GM12878 (cell line): ENCODE measurements at regions not wholly inside any gene's neighbourhood (a gene's known extent, or its start where the extent isn't known, plus 50 kb on each side); places are given as distances from the start of the nearest gene placed in this dataset.

Experiments
- ATAC-seq: fragments of 200-7000 bp; cut with Tn5 transposase; 3 replicates; pipeline ENCODE4 v1.9.1; 2020; ENCODE audit warnings: mild to moderate bottlenecking, moderate library complexity
- BruUV-seq: library from RNA; stranded (reverse); fragments of 400-500 nt; replicated peaks from 2 replicates; lab custom pipeline; 2021; lab: Mats Ljungman, UMichigan
- CTCF ChIA-PET: fragments of 300-600 bp; sonication (Branson Sonifier 250); formaldehyde crosslinking; extraction: SDS; loops from one replicate; lab custom pipeline; 2021; ENCODE audit warnings: inconsistent platforms; lab: Yijun Ruan, JAX
- POLR2A ChIA-PET: fragments of 350-600 bp; formaldehyde crosslinking; extraction: SDS; loops from one replicate; lab custom pipeline; 2021; ENCODE audit warnings: inconsistent platforms; lab: Charles Lee
- RAD21 ChIA-PET: fragments of 300-600 bp; sonication (Branson Sonifier 250); formaldehyde crosslinking; loops from one replicate; lab custom pipeline; 2023; ENCODE audit warnings: antibody characterized with exemption; ENCODE audit not compliant: unreplicated experiment; lab: Charles Lee
- SMC1A ChIA-PET: fragments of 300-600 bp; sonication (Branson Sonifier 250); formaldehyde crosslinking; loops from one replicate; lab custom pipeline; 2023; ENCODE audit not compliant: unreplicated experiment, uncharacterized antibody; lab: Charles Lee
- DNase-seq: peaks from one replicate; pipeline ENCODE4 v3.0.0-alpha.2; 2011; ENCODE audit warnings: low read depth, low spot score
- FAIRE-seq: peaks from 3 replicates; lab custom pipeline; 2011; peaks lifted over from hg19 to GRCh38; lab: Jason Lieb, UNC
- H2AFZ ChIP-seq: 2 replicates; pipeline ENCODE4 v1.6.0; 2011; ENCODE audit warnings: low read depth, low read length, control low read depth; ENCODE audit not compliant: control insufficient read depth
- H3K27ac ChIP-seq: 2 replicates; pipeline ENCODE4 v1.5.1; 2011; ENCODE audit warnings: control low read depth; ENCODE audit not compliant: control insufficient read depth, insufficient read depth
- H3K27me3 ChIP-seq, 2 experiments: replicated peaks in 1 of 2; 2 replicates each; pipeline versions ENCODE4 v1.6.0 to v1.6.1; 2011; ENCODE audit warnings: low read length in 1 of 2; ENCODE audit not compliant: control insufficient read depth in 2 of 2, insufficient read depth in 2 of 2
- H3K36me3 ChIP-seq, 2 experiments: 2 replicates each; pipeline ENCODE4 v1.5.1; 2011; ENCODE audit warnings: low read length in 1 of 2; ENCODE audit not compliant: control insufficient read depth in 2 of 2, insufficient read depth in 2 of 2
- H3K4me1 ChIP-seq: 2 replicates; pipeline ENCODE4 v1.6.1; 2011; ENCODE audit warnings: mild to moderate bottlenecking, low read length, moderate library complexity, mixed read lengths; ENCODE audit not compliant: control insufficient read depth, insufficient read depth
- H3K4me2 ChIP-seq: 2 replicates; pipeline ENCODE4 v1.6.0; 2011; ENCODE audit warnings: control low read depth; ENCODE audit not compliant: control insufficient read depth, insufficient read depth
- H3K4me3 ChIP-seq: fragments of 200-600 bp; sonication (generic); 2 replicates; pipeline ENCODE4 v1.5.1; 2016
- H3K79me2 ChIP-seq: 2 replicates; pipeline ENCODE4 v1.6.0; 2011; ENCODE audit warnings: low read length; ENCODE audit not compliant: control insufficient read depth, insufficient read depth
- H3K9ac ChIP-seq: 2 replicates; pipeline ENCODE4 v1.8.0; 2011; ENCODE audit warnings: low read length, control low read depth, mixed read lengths; ENCODE audit not compliant: control insufficient read depth, insufficient read depth
- H3K9me3 ChIP-seq: replicated peaks from 3 replicates; pipeline ENCODE4 v1.5.1; 2011; ENCODE audit warnings: mild to moderate bottlenecking, low read length; ENCODE audit not compliant: control insufficient read depth, insufficient read depth
- H4K20me1 ChIP-seq: 2 replicates; pipeline ENCODE4 v1.6.0; 2011; ENCODE audit not compliant: control insufficient read depth, insufficient read depth
- FOXK2 ChIP-seq: fragments of 450-650 bp; IDR thresholded peaks from 2 replicates; pipeline ENCODE4 v1.6.1; 2017; ENCODE audit warnings: mild to moderate bottlenecking, moderate library complexity
- FOXM1 ChIP-seq: IDR thresholded peaks from 2 replicates; pipeline ENCODE4 v1.6.1; 2012; ENCODE audit warnings: low read depth, mild to moderate bottlenecking, inconsistent platforms, low read length, moderate library complexity
- IKZF2 ChIP-seq, 2 experiments: fragments of 450-650 bp; IDR thresholded peaks; 2 replicates each; pipeline ENCODE4 v1.6.1; 2017; ENCODE audit warnings: mild to moderate bottlenecking in 2 of 2, moderate library complexity in 2 of 2
- NFYB ChIP-seq: IDR thresholded peaks from 2 replicates; pipeline ENCODE4 v1.6.1; 2011; ENCODE audit warnings: low read depth, mild to moderate bottlenecking, low read length, improper control_type of control experiment, moderate library complexity; ENCODE audit not compliant: insufficient read depth
- NR2C2 ChIP-seq: IDR thresholded peaks from 2 replicates; pipeline ENCODE4 v1.6.1; 2011; ENCODE audit warnings: borderline replicate concordance, low read depth; ENCODE audit not compliant: control insufficient read depth, insufficient read length
- RELB ChIP-seq: fragments of 450-650 bp; IDR thresholded peaks from 2 replicates; pipeline ENCODE4 v1.6.1; 2017; ENCODE audit warnings: low read depth, mild to moderate bottlenecking, moderate library complexity
- RUNX3 ChIP-seq: IDR thresholded peaks from 2 replicates; pipeline ENCODE4 v1.6.1; 2012; ENCODE audit warnings: low read length, inconsistent platforms
- SIN3A ChIP-seq: IDR thresholded peaks from 2 replicates; pipeline ENCODE4 v1.6.1; 2012; ENCODE audit warnings: low read depth, low read length, improper control_type of control experiment
- SIX5 ChIP-seq: IDR thresholded peaks from 2 replicates; pipeline ENCODE4 v1.6.1; 2011; ENCODE audit warnings: mild to moderate bottlenecking, low read depth, low read length, moderate library complexity; ENCODE audit not compliant: severe bottlenecking
- STAT3 ChIP-seq: IDR thresholded peaks from 2 replicates; pipeline ENCODE4 v1.6.1; 2011; ENCODE audit warnings: low read depth, low read length, improper control_type of control experiment
- TARDBP ChIP-seq: IDR thresholded peaks from 2 replicates; pipeline ENCODE4 v1.6.1; 2016; ENCODE audit warnings: borderline replicate concordance
- ZBTB33 ChIP-seq: fragments of 450-650 bp; IDR thresholded peaks from 2 replicates; pipeline ENCODE4 v1.6.1; 2017; ENCODE audit warnings: mild to moderate bottlenecking
- ZNF217 ChIP-seq: fragments of 450-650 bp; IDR thresholded peaks from 2 replicates; pipeline ENCODE4 v1.6.1; 2017; ENCODE audit warnings: antibody characterized with exemption, mild to moderate bottlenecking
- ZNF24 ChIP-seq: fragments of 450-650 bp; IDR thresholded peaks from 2 replicates; pipeline ENCODE4 v1.6.1; 2017; ENCODE audit warnings: antibody characterized with exemption, mild to moderate bottlenecking
- WGBS: methylation state at CpG from one replicate; pipeline ENCODE4 v1.1.6; 2016; ENCODE audit warnings: low lambda C conversion rate; ENCODE audit not compliant: insufficient replicate concordance, insufficient coverage; ENCODE audit errors: missing lambda C conversion rate; 5-methylcytosine and 5-hydroxymethylcytosine counted together
- in situ Hi-C: fragments of 300-500 bp; cut with MboI; formaldehyde crosslinking; loops from 9 replicates; pipeline ENCODE4 v1.14.3; 2018; ENCODE audit warnings: mixed read lengths
- intact Hi-C: fragments of 100-400 bp; cut with micrococcal nuclease; formaldehyde crosslinking; loops from one replicate; pipeline ENCODE4 v1.14.2; 2022; ENCODE audit not compliant: unreplicated experiment
- TF ChIP-seq, protein P1 (sequence below): IDR thresholded peaks from 2 replicates; pipeline ENCODE4 v1.6.1; 2011; ENCODE audit warnings: low read depth, mild to moderate bottlenecking, low read length, moderate library complexity, borderline replicate concordance; ENCODE audit errors: extremely low read depth
- TF ChIP-seq, protein P2 (sequence below): fragments of 450-650 bp; IDR thresholded peaks from 2 replicates; pipeline ENCODE4 v1.6.1; 2018; ENCODE audit warnings: mild to moderate bottlenecking, low read depth, moderate library complexity; ENCODE audit not compliant: partially characterized antibody
- TF ChIP-seq, protein P3 (sequence below): IDR thresholded peaks from 2 replicates; pipeline ENCODE4 v1.6.1; 2011; ENCODE audit warnings: borderline replicate concordance, low read depth, mild to moderate bottlenecking, moderate library complexity, low read length; ENCODE audit not compliant: insufficient read depth, poor library complexity, severe bottlenecking

GRCh38 chr9:115327436-115328122 is 209.6 kb upstream of the TNC start:
- Histone ChIP-seq H4K20me1 (no peaks in the 10 kb centered on the region), H3K27ac (no peak overlapping the region), H3K9ac (no peak overlapping the region), H3K4me1 (no peaks in the 10 kb centered on the region), H3K9me3 (no peaks in the 10 kb centered on the region), H3K4me2 (no peak overlapping the region), H3K4me3 (no peak overlapping the region), H2AFZ (no peak overlapping the region), H3K27me3 (no peaks in the 10 kb centered on the region), H3K79me2 (no peaks in the 10 kb centered on the region), H3K36me3 (no peaks in the 10 kb centered on the region)
- in situ Hi-C loops, result no loop called here
- ATAC-seq (no peak), DNase-seq (no peak), FAIRE-seq (no peak)
- 50% methylated on average over 2 of the region's 2 CpGs for WGBS
- RAD21 ChIA-PET, result no interaction called here
- POLR2A ChIA-PET, result no interaction called here
- CTCF ChIA-PET, result no interaction called here
- intact Hi-C loops, result no loop called here
- no TSS peak for BruUV-seq
- SMC1A ChIA-PET, result interaction anchor here (0.6 to 1.2 kb wide), 2 partner anchors 59 to 73 kb away, joined by 3 read pairs; no protein-coding TSS in a partner anchor
- TF ChIP-seq TARDBP (no peak), IKZF2 (IDR thresholded peaks at IDR 0.05) (no peak), FOXK2 (no peak), RELB (no peak), ZNF24 (no peak), RUNX3 (no peak), NFYB (no peak), SIX5 (no peak), ZNF217 (no peak), ZBTB33 (no peak), STAT3 (no peak), FOXM1 (no peak), NR2C2 (no peak), SIN3A (no peak)
- TF ChIP-seq, protein P1, sequence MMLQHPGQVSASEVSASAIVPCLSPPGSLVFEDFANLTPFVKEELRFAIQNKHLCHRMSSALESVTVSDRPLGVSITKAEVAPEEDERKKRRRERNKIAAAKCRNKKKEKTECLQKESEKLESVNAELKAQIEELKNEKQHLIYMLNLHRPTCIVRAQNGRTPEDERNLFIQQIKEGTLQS, result no peak
- TF ChIP-seq, protein P2, sequence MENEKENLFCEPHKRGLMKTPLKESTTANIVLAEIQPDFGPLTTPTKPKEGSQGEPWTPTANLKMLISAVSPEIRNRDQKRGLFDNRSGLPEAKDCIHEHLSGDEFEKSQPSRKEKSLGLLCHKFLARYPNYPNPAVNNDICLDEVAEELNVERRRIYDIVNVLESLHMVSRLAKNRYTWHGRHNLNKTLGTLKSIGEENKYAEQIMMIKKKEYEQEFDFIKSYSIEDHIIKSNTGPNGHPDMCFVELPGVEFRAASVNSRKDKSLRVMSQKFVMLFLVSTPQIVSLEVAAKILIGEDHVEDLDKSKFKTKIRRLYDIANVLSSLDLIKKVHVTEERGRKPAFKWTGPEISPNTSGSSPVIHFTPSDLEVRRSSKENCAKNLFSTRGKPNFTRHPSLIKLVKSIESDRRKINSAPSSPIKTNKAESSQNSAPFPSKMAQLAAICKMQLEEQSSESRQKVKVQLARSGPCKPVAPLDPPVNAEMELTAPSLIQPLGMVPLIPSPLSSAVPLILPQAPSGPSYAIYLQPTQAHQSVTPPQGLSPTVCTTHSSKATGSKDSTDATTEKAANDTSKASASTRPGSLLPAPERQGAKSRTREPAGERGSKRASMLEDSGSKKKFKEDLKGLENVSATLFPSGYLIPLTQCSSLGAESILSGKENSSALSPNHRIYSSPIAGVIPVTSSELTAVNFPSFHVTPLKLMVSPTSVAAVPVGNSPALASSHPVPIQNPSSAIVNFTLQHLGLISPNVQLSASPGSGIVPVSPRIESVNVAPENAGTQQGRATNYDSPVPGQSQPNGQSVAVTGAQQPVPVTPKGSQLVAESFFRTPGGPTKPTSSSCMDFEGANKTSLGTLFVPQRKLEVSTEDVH, result no peak
- TF ChIP-seq, protein P3, sequence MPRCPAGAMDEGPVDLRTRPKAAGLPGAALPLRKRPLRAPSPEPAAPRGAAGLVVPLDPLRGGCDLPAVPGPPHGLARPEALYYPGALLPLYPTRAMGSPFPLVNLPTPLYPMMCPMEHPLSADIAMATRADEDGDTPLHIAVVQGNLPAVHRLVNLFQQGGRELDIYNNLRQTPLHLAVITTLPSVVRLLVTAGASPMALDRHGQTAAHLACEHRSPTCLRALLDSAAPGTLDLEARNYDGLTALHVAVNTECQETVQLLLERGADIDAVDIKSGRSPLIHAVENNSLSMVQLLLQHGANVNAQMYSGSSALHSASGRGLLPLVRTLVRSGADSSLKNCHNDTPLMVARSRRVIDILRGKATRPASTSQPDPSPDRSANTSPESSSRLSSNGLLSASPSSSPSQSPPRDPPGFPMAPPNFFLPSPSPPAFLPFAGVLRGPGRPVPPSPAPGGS, result no peak
